ENCODE measurements at regions not wholly inside any gene's neighbourhood (a gene's known extent, or its start where the extent isn't known, plus 50 kb on each side); places are given as distances from the start of the nearest gene placed in this dataset.

DNA sequence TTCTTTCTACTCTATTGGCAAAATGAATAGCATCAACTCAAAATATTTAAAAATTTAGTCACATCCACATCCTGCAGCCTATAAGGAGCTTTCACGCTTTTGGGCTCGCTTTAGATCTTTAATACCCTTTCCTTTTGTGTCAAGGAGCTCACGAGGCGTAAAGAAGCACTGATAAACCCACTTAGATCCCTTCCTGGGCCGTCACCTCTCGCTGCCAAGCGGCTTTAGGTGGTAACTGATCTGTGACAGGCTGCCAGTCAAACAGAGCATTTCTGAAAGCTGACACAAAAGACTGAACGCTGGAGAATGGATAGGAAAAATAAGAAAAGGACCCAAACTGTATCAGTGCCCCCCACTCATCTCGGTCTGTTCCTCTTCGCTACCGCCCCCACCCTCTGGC lies 385.7 kb upstream of the MMS22L start:
- TF ChIP-seq POLR2AphosphoS5 (IDR thresholded peaks at IDR 0.05; ENCODE audit: low read depth, low read length) (no peak), HDAC6 (IDR thresholded peaks at IDR 0.05; ENCODE audit: low read depth, low read length) (no peak), SUZ12 (IDR thresholded peaks at IDR 0.05; ENCODE audit: low read length) (no peak), GABPA (IDR thresholded peaks at IDR 0.05; ENCODE audit: borderline replicate concordance, insufficient read depth, low read length) (no peak), EZH2 (IDR thresholded peaks at IDR 0.05; ENCODE audit: low read depth, low read length, severe bottlenecking) (no peak), SIX5 (IDR thresholded peaks at IDR 0.05; ENCODE audit: low read depth, low read length) (no peak), ASH2L (IDR thresholded peaks at IDR 0.05; ENCODE audit: low read length) (no peak), TAF1 (IDR thresholded peaks at IDR 0.05; ENCODE audit: low read depth, low read length) (no peak), CBX8 (IDR thresholded peaks at IDR 0.05; ENCODE audit: borderline replicate concordance, low read depth, low read length) (no peak), TBP (IDR thresholded peaks at IDR 0.05; ENCODE audit: low read depth, low read length) (no peak), EP300 (IDR thresholded peaks at IDR 0.05; ENCODE audit: borderline replicate concordance in 1 of 2, low read depth in 2 of 2, low read length in 2 of 2) (no peak), TEAD4 (IDR thresholded peaks at IDR 0.05; ENCODE audit: low read depth, low read length) (no peak), NRF1 (IDR thresholded peaks at IDR 0.05; ENCODE audit: low read depth, low read length) (no peak)
- no peaks in the 10 kb centered on the region for H3K79me2 ChIP-seq (ENCODE audit: control insufficient read depth in 1 of 2, insufficient read depth in 2 of 2, low read length in 2 of 2)
- H3K27me3 ChIP-seq (replicated peaks in 1 of 4; ENCODE audit: control insufficient read depth in 3 of 4, extremely low read depth in 1 of 4, insufficient read depth in 3 of 4, low read length in 3 of 4): no peaks in the 10 kb centered on the region
- H3K27ac ChIP-seq (ENCODE audit: low read depth, low read length): no peak overlapping the region
- H3K18ac ChIP-seq (ENCODE audit: extremely low read depth, low read length): no peak overlapping the region
- no peaks in the 10 kb centered on the region for H3K79me1 ChIP-seq (ENCODE audit: low read depth, low read length)
- no peaks in the 10 kb centered on the region for H4K20me1 ChIP-seq (replicated peaks in 1 of 2; ENCODE audit: control insufficient read depth in 1 of 2, insufficient read depth in 2 of 2, low read length in 2 of 2)
- no peaks in the 10 kb centered on the region for H3K9me3 ChIP-seq (ENCODE audit: insufficient read depth in 2 of 2, low read depth in 1 of 2, low read length in 1 of 2)
- H4K91ac ChIP-seq (replicated peaks; ENCODE audit: insufficient read length, low read length): no peak overlapping the region
- H4K8ac ChIP-seq (ENCODE audit: extremely low read depth, insufficient read depth, low read length): no peak overlapping the region
- no peak overlapping the region for H4K5ac ChIP-seq (ENCODE audit: insufficient read length, low read depth, low read length)
- peaks cover 2% of the 10 kb centered on the region; the same call in 1 of the 2 replicates for H3K23me2 ChIP-seq (ENCODE audit: low read depth, low read length)
- WGBS, 2 experiments (ENCODE audit: extremely low coverage in 1 of 2, insufficient coverage in 1 of 2, insufficient read length in 1 of 2, insufficient replicate concordance in 2 of 2, low coverage in 1 of 2, low lambda C conversion rate in 2 of 2, missing lambda C conversion rate in 1 of 2): 73% methylated on average over 9 of the region's 11 CpGs; no CpG with 5 or more reads in 1 of the 2 experiments
- no peak overlapping the region for H3K14ac ChIP-seq (ENCODE audit: insufficient read length)
- H2AK5ac ChIP-seq (ENCODE audit: low read depth, low read length): no peak overlapping the region
- no peak overlapping the region for H2AFZ ChIP-seq (ENCODE audit: low read length)
- no peak overlapping the region for H2BK12ac ChIP-seq (ENCODE audit: low read depth, low read length)
- peaks cover 0 to 3% (median 0%) of the 10 kb centered on the region in 4 experiments; a peak in 1 of 7 replicates for H3K4me1 ChIP-seq (replicated peaks in 1 of 4; ENCODE audit: control insufficient read depth in 3 of 4, insufficient read depth in 4 of 4, low read length in 3 of 4)
- H3K23ac ChIP-seq (ENCODE audit: insufficient read length): no peak overlapping the region
- H3K4ac ChIP-seq (replicated peaks; ENCODE audit: insufficient read length, low read depth, low read length): no peak overlapping the region
- no peak overlapping the region for H3K56ac ChIP-seq (replicated peaks; ENCODE audit: insufficient read length, low read depth, low read length)
- no peak overlapping the region for H2BK20ac ChIP-seq (ENCODE audit: low read length)
- no peak overlapping the region for H2BK120ac ChIP-seq (replicated peaks; ENCODE audit: low read depth, low read length)
- FAIRE-seq (no peak), DNase-seq (ENCODE audit: low read depth in 1 of 2, low spot score in 2 of 2) (no peak)
- no peaks in the 10 kb centered on the region for H3K36me3 ChIP-seq (ENCODE audit: control insufficient read depth in 2 of 4, insufficient read depth in 4 of 4, low read length in 3 of 4)
- no peak overlapping the region for H2BK5ac ChIP-seq (ENCODE audit: low read depth, low read length)
- POLR2A ChIA-PET (ENCODE audit: partially characterized antibody): no interaction called here
- H3K4me2 ChIP-seq (ENCODE audit: insufficient read depth in 1 of 2, low read depth in 2 of 2, low read length in 2 of 2): peak overlapping the region in 1 of 2 experiments; percentile 10; a peak in 1 of 4 replicates
- no peak overlapping the region for H3K4me3 ChIP-seq (ENCODE audit: extremely low read depth in 1 of 4, insufficient read depth in 2 of 4, low read depth in 3 of 4, low read length in 4 of 4)
- CTCF ChIA-PET (ENCODE audit: partially characterized antibody): interaction anchor here (1.7 kb wide), 1 partner anchor 256 kb away, joined by 3 read pairs; no protein-coding TSS in a partner anchor
- H2BK15ac ChIP-seq (ENCODE audit: low read length): no peak overlapping the region
- H3K9ac ChIP-seq (replicated peaks in 1 of 4; ENCODE audit: extremely low read depth in 1 of 4, low read depth in 3 of 4, low read length in 3 of 4): no peak overlapping the region
